Lower leg skin (tissue), 3 donors: ENCODE measurements at regions not wholly inside any gene's neighbourhood (a gene's known extent, or its start where the extent isn't known, plus 50 kb on each side); places are given as distances from the start of the nearest gene placed in this dataset.

Experiments
- CTCF ChIP-seq, 3 donors: fragments of 450-650 bp; IDR thresholded peaks; one replicate each; pipeline ENCODE4 v1.5.1; 2016; ENCODE audit warnings: antibody characterized with exemption in 3 of 3, mild to moderate bottlenecking in 3 of 3, moderate library complexity in 2 of 3
- POLR2A ChIP-seq, 2 donors: fragments of 450-650 bp; IDR thresholded peaks; one replicate each; pipeline ENCODE4 v1.6.1; 2016 to 2017; ENCODE audit warnings: antibody characterized with exemption in 2 of 2, mild to moderate bottlenecking in 1 of 2, moderate library complexity in 1 of 2

DNA sequence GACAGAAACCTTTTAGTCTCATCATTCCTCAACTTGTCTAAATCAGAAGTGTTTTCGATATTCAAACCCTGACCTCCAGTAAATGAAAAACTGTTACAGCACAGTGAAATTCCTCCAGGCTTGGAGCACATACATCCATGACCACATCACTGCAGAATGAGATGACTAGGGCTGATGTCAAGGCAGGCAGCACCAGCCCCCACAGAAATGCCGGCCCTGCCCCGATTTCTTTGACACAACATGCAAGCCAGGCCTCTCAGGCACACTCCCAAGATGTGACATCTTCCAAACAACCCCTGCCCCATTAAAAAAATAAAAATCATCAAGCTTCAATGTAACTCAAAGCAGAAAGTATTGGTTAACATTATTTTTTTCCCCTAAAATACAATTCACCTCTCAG is 103.3 kb downstream of the CTAGE1 start:
- no peak for TF ChIP-seq CTCF (IDR thresholded peaks at IDR 0.05)
- no peak for TF ChIP-seq POLR2A (IDR thresholded peaks at IDR 0.05)
